Stimulated activated naive CD4-positive, alpha-beta T cell (primary cell): ENCODE measurements at regions not wholly inside any gene's neighbourhood (a gene's known extent, or its start where the extent isn't known, plus 50 kb on each side); places are given as distances from the start of the nearest gene placed in this dataset.

Experiments
- DNase-seq, 6 experiments: peaks; one replicate each; lab custom pipeline; 2025; lab: John Stamatoyannopoulos, UW

GRCh38 chr10:25661632-25662031 lies 272.4 kb upstream of the MYO3A start:
- DNase-seq = no peak

DNA sequence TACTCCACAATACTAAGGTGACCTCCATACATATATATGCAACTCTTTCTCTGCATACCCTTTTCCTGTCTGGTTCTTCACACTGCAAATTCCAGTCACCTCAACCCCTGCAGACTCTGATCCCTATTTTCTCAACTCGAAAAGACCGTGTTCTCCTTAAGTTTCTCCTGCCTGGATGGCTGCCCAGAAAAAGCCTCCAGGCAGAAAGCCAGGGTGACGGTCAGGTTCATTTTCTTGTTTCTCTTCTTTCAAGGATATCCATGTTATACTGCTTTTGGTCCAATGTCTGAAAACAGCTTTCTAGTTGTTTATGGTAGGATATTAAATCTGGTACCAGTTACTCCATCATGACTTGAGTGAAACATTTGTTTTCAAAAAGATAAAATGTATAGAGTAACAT lies 267.8 kb upstream of the MYO3A start:
- DNase-seq = no peak

DNA sequence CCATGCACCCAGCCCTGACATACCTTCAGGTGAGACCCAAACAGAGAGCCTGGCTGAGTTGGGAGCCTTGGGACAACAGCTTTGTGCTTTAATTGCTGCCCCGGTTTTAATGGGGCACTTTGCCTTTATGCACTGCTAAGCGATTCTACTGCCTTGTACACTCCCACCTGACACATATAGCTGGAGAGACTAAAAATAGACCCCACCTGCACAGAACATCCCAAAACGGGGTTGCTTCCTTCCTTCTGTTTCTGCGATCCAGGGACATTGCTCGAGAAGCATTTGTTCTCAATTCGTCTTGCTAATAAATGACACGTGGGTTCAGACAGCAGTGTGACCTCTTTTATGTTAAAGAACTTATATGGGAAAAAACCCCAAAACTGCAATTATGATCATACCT lies 258.8 kb upstream of the MYO3A start:
- no peak for DNase-seq

DNA sequence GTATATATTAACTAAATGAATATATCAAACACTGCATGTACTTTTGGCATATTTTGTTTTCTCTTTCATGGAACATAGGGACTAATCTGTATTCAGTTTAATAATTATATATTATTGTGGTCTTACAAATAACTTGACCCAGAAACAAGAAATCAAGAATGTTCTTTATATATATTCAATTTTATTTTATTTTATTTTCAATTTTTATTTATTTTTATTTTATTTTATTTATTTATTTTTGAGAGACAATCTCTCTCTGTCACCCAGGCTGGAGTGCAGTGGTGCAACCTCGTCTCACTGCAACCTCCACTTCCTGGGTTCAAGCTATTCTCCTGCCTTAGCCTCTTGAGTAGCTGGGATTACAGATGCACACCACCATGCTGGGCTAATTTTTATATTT lies 258.4 kb upstream of the MYO3A start:
- no peak for DNase-seq

DNA sequence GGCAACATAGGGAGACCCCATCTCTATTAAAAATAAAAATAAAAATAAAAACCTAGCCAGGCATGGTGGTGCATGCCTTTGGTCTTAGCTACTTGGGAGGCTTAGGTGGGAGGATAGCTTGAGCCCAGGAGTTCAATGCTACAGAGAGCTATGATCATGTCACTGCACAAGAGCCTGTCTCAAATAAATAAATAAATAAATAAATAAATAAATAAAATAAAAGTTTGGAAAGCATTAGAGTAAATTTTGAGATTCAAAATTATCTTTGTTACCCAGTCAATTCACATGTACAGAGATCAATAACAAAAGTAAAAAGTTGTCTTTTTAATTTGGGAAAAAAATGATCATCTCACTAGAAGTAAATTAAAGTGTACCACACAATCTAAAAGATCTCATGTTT lies 255.8 kb upstream of the MYO3A start:
- no peak for DNase-seq

- no peak for DNase-seq
These were observed 255.4 kb upstream of the MYO3A start for GRCh38 chr10:25678666-25679065.

- DNase-seq = no peak
These were observed 251.7 kb upstream of the MYO3A start for GRCh38 chr10:25682203-25682851.

- no peak for DNase-seq
These were observed 250.7 kb upstream of the MYO3A start for GRCh38 chr10:25683344-25683743.

DNA sequence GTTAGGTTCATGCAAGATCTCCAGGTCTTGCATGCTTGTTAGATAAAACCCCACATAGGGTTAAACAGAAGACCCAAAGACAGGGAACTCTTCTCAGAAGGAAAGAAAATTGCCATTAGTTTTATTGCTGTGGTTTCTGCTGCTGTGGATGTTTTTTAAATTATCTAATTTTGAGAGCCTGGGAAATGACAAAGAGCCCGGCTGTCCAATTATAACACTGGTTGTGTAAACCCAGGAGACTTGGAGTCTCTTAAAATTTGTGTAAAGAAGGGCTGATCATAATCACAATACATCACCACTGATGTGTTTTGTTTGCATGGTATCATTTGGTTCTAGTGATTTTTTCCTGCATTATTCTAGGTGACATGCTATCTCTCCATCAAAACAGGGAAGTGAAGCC lies 246.5 kb upstream of the MYO3A start:
- DNase-seq = no peak

DNA sequence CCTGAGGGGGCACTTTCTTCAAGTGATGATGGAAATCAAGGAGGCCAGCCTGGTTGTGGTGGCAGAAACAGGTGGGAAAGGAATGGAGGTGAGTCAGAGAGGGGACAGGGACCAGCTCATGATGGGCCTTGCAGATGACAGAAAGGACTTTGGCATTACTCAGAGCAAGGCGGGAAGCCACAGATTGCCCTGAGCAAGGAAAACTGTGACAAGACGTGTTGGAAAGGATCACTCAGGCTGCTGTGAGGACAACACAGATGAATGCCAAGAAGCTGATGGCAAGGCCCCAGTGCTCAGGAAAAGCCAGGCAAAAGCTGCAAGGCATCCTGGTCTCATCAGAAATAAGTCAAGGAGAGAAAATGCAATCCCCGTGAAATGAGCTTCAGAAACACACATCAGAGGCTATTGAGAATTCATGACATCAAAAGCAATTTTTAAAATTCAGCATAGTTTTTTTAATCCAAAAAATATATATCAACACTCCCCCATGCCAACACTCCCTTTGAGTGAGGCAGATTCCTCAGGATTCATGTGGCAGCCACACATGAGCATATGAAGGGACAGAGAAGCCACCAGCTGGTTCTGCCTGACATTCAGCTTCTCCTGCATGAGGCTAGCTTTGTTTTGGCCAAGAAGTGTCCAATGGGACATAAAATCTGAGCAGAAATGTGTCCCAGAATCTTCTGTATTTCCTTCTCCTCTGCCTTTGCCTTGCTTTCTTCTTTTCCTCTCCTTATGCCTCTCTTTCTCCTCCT lies 244.5 kb upstream of the MYO3A start:
- DNase-seq = no peak

DNA sequence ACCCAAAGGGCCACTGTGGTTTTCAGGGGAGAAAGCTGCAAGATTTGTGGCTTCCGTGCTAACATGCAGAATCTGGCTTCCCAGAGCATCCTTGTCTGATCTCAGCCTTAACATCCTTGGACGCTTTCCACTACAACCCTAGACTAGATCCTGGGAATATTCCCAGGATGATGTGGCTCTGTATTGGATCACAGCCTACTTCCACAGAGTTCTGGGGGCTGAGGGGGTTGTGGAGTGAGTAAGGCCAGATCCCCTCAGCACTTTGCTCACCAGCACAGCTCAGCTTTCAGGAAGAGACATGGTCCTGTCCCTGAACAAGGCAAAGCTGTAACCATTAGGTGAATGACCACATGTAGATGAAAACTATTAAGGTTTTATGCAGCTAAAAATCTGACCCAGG lies 241.3 kb upstream of the MYO3A start:
- DNase-seq = no peak

- DNase-seq = no peak
These were observed 239.7 kb upstream of the MYO3A start for GRCh38 chr10:25694206-25694933.

- DNase-seq = no peak
These were observed 239.1 kb upstream of the MYO3A start for GRCh38 chr10:25694971-25695370.

DNA sequence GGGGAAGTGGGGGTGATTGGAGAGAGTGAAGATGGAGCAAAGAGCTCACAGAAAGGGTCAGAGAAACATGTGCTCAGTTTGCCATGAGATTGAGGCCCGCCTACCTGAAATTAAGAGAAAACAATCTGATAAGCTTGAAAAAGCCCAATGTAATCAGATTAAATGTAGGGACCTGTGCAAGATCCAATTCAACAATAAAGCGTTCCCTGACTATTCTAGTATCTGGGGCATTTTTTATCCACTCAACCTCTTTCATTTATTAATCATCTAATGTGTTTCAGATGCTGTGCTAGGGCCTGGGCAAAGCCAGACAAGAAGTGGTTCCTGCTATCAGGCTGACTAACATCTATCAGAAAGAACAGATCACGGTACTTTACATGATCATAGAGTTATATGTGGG lies 238.4 kb upstream of the MYO3A start:
- DNase-seq = no peak

GRCh38 chr10:25696013-25696708 lies 237.9 kb upstream of the MYO3A start:
- no peak for DNase-seq

DNA sequence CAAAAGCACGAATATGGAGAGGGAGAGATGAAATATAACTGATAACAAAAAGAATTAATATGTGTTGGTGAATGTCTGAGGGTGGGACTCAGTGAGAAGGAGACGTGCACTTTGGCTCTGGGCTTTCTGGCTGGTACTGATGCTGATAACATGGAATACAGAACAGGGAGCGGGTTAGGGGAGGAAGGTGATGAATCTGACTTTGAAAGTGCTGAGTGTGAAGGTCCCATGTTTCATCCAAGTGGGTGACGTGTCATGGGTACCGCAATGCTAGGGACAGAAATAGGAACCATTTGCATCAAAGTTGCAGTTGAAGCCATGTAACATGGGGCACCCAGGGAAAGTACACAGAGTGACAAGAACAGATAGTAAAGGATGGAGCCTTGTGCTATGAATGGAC lies 236.6 kb upstream of the MYO3A start:
- DNase-seq = no peak

DNA sequence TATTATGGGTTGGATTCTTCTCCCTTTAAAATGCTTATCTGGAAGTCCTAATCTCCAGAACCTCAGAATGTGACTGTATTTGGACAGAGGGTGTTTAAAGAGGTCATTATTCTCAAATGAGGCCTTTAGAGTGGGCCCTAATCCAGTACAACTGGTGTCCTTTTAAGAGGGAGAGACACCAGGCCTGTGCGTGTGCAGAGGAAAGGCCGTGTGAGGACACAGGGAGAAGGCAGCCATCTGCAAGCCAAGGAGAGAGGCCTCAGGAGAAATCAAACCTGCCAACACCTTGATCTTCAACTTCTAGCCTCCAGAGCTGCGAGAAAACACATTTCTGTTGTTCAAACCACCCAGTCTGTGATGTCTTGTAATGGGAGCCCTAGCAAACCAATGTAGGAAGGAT lies 235.4 kb upstream of the MYO3A start:
- no peak for DNase-seq

- DNase-seq = no peak
These were observed 234.4 kb upstream of the MYO3A start for GRCh38 chr10:25699631-25700030.

GRCh38 chr10:25701652-25702051 lies 232.4 kb upstream of the MYO3A start:
- no peak for DNase-seq

DNA sequence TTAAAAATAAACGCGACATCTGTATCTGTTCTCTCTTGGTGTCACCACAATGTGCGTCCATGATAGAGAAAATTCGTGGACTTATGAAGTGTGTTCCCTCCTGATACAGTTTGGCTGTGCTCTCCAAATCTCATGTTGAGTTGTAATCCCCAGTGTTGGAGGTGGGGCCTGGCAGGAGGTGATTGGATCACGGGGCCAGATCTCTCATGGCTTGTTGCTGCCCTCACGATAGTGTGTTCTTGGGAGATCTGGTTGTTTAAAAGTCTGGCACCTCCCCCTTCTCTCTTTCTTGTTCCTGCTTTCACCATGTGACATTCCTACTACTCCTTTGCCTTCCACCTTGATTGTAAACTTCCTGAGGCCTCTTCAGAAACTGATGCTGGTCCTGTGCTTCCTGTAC lies 229.4 kb upstream of the MYO3A start:
- no peak for DNase-seq

GRCh38 chr10:25707572-25707971 lies 226.5 kb upstream of the MYO3A start:
- no peak for DNase-seq

DNA sequence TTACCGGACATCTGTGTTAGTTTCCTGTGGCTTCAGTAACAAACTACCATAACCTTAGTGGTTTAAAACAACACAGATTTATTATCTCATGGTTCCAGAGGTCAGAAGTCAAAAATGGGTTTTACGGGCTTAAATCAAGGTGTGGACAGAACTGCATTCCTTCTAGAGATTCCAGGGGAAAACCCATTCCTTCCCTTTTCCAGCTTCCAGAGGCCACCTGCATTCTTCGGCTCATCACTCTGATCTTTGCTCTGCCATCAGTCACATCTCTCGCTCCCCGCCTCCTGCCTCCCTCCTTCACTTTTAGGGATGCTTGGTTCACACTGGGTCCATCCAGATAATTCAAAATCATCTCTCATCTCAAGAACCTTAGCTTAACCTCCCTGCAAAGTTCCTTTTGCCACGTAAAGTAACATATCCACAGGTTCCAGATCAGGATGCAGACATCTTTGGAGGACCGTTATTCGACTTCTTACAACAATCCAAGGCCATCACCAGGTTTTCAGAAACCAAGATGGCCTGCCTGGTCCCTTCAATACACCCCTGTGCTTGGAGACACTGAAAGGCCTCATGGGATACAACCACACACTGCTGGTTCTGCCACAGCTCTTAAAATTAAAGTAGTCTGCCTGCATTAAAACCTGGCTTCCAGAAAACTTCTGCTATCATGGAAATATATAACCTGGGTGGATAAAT lies 225.9 kb upstream of the MYO3A start:
- DNase-seq = no peak
